ENCODE measurements at regions not wholly inside any gene's neighbourhood (a gene's known extent, or its start where the extent isn't known, plus 50 kb on each side); places are given as distances from the start of the nearest gene placed in this dataset.
"Not testable (repeated sequence)": the region's sequence is repeated elsewhere in the genome, so short reads cannot be mapped to it uniquely, and the experiment has no call there.

- DNase-seq (ENCODE audit: extremely low read depth, low read depth) = no peak
These were observed 419.4 kb downstream of the ISL1 start for GRCh38 chr5:51802551-51803184.

GRCh38 chr5:51806677-51807076 lies 423.4 kb downstream of the ISL1 start:
- no peak for DNase-seq (ENCODE audit: extremely low read depth, low read depth)

GRCh38 chr5:51810592-51810991 lies 427.3 kb downstream of the ISL1 start:
- DNase-seq (ENCODE audit: extremely low read depth, low read depth) = peak; percentile 26

- no peak for DNase-seq (ENCODE audit: extremely low read depth, low read depth)
These were observed 428.7 kb downstream of the ISL1 start for GRCh38 chr5:51811883-51812471.

DNA sequence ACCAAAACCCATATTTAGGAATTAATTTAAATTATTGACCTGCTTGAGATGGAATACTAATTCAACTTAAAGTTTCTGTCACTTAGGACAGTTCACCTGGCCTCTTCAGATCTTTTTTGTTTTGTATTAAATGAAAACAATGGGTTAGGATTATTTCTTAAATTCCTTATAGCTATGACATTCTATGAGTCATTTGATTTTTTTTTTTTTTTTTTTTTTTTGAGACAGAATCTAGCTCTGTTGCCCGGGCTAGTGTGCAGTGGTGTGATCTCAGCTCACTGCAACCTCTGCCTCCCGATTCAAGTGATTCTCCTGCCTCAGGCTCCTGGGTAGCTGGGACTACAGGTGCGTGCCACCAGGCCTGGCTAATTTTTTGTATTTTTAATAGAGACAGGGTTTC lies 431.6 kb downstream of the ISL1 start:
- not testable (repeated sequence) for DNase-seq (ENCODE audit: extremely low read depth, low read depth)

- no peak for DNase-seq (ENCODE audit: extremely low read depth, low read depth)
These were observed 433.2 kb downstream of the ISL1 start for GRCh38 chr5:51816427-51816826.

GRCh38 chr5:51821697-51822096 lies 438.4 kb downstream of the ISL1 start:
- no peak for DNase-seq (ENCODE audit: extremely low read depth, low read depth)

- DNase-seq (ENCODE audit: extremely low read depth, low read depth) = peak; percentile 63
These were observed 446.0 kb downstream of the ISL1 start for GRCh38 chr5:51829230-51829629.

DNA sequence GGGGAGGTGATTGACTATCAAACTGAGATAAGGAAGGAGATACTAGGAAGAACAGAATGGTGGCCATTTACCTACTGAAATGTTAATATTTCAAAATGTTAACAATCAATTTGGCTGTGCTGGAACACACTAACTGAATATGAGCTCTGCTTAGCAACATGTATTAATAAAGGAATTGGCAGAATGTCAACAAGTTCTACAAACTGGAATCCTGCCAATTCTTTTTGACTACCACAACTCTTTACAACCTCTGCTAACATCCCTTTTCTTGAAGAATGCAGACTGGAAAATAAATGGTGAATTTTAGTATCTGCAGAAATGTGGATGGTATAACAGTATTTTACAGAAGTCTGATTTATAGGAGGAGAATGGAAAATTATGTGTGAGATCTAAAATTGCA lies 446.4 kb downstream of the ISL1 start:
- DNase-seq (ENCODE audit: extremely low read depth, low read depth) = no peak

DNA sequence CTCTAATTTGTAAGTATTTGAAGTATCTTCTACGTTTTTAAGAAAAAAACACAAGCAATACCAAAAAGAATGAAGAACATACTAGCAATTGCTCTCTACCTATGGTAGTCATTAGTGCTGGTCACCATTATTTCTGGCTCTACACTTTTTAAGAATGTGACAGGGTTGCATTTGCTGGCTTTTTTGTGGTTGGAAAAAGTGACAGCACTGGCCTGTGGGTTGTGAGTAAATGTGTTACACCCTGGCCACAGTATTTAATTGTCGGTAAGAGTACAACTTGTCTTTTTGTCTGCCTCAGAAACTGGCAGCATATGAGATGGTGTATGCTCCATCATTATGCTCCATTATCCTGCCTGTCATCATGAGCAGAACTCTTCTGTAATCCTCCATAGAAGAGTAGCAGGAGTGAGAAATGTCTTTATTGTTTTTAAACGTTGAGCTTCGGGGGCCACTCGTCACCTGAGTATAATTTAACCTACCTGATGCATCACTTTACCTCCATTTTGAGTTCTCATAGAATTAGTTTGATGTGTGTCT lies 449.8 kb downstream of the ISL1 start:
- no peak for DNase-seq (ENCODE audit: extremely low read depth, low read depth)

DNA sequence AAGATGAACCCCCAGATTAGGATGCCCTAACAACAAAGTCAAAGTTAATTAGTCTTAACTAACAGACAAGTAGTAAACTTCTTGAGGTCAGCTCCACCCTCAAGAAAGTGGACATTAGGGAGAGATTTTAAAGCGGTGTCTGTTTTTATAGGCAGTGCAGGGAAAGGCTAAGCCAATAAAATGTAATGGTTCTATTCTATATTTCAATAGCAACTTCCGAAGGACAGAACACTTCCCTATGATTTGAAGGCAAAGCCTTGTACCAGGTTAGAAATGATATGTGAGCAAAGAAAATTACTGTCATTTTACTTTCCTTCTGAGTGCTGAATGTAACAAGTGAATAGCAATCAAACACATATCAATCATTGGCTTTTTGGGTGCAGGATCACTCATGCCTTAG lies 455.2 kb downstream of the ISL1 start:
- no peak for DNase-seq (ENCODE audit: extremely low read depth, low read depth)

GRCh38 chr5:51843893-51844292 lies 460.6 kb downstream of the ISL1 start:
- no peak for DNase-seq (ENCODE audit: extremely low read depth, low read depth)

DNA sequence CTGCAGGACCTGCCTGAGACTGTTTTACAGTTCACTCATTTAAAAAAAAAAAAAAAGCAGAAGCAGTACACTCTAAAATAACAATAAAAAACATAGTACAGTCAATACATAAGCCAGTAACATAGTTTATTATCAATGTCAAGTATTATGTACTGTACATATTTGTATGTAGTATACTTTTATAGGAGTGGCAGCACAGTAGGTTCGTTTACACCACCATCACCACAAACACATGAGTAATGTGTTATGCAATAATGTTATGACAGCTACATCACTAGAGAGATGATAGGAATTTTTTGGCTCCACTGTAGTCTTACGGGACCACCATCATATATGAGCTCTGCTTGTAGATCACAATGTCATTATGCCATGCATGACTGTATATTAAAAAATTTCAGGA lies 462.8 kb downstream of the ISL1 start:
- no peak for DNase-seq (ENCODE audit: extremely low read depth, low read depth)

- no peak for DNase-seq (ENCODE audit: extremely low read depth, low read depth)
These were observed 476.4 kb downstream of the ISL1 start for GRCh38 chr5:51859624-51860023.

GRCh38 chr5:51860532-51861018 lies 477.3 kb downstream of the ISL1 start:
- DNase-seq (ENCODE audit: extremely low read depth, low read depth) = no peak

GRCh38 chr5:51872144-51872543 lies 488.9 kb downstream of the ISL1 start:
- DNase-seq (ENCODE audit: extremely low read depth, low read depth) = no peak

DNA sequence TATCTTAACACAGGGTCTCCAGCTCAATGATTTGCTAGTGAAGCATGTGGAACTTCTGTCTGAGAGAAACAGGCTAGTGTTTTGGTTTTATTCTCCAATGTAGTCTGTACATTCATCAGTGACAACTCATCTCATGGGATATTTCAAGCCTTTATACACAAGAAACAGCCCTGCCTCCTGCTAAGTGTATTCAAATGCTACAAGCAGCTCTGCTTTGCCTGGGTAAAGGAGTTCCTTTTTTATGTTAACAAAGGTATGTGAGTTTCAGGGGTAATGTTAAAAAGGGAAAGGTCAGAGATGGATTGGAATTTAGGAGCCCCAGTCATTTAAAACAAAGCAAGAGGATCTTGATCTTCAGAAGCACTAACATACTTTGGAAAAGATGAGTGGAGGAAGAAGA lies 498.7 kb downstream of the ISL1 start:
- no peak for DNase-seq (ENCODE audit: extremely low read depth, low read depth)

- no peak for DNase-seq (ENCODE audit: extremely low read depth, low read depth)
These were observed 499.4 kb downstream of the ISL1 start for GRCh38 chr5:51882647-51883046.

DNA sequence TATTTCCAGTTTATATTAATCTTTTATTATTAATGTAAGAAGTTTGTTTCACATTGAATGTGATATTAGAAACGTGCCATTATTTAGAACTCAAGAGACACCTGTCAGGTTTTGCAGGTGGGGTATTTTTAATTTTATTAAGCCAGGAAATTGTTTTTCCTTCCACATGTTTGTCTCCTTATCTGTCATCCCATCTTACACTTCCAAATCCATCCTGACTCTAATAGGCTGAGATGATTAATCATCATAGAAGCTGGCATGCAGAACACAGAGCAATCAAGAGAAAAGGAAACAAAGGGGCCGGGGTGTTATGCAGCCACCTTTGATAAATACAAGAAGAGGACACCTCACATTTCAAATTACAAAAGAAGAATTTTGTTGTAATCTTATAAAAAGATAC lies 506.5 kb downstream of the ISL1 start:
- DNase-seq (ENCODE audit: extremely low read depth, low read depth) = no peak

- no peak for DNase-seq (ENCODE audit: extremely low read depth, low read depth)
These were observed 507.3 kb downstream of the ISL1 start for GRCh38 chr5:51890435-51891116.

DNA sequence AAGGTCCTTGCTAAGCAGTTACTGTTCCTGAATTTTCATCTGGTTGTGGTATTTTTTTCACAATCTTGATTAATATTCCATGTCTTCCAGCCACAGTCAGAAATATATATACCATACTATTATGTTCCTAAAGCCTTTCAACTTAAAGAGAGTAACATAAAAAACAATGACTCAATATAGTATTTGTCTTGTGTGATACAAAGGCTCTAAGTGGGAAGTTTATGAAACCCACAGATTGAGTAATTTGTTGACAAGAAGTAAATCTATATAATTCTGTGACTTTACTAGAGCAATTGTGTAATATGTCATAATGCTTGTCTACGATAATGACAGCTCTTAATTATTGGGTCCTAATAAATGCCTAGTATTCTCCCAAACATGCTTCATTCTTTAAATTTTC lies 509.4 kb downstream of the ISL1 start:
- no peak for DNase-seq (ENCODE audit: extremely low read depth, low read depth)

DNA sequence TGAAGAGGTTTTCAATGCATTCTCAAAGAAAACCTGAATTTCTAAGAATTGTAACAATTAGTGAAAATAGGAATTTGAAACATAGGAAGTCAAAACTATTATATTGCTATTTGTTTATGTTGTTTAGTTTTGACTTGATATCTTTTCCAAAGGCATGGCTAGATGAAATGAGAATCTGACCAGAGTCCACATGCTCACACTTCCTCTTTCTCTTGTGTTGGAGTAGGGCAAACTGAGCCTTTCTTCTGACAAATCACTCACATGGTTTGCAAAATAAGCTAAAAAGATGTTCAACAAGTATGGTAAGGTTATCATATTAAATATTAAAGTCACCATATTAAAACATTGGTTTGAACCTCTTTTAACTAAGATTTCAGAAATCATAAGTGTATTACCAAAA lies 512.6 kb downstream of the ISL1 start:
- no peak for DNase-seq (ENCODE audit: extremely low read depth, low read depth)

All from NCI-H460 (cell line).